ENCODE measurements at regions not wholly inside any gene's neighbourhood (a gene's known extent, or its start where the extent isn't known, plus 50 kb on each side); places are given as distances from the start of the nearest gene placed in this dataset.

- TF ChIP-seq CTCF (IDR thresholded peaks at IDR 0.05) (no peak), POLR2A (IDR thresholded peaks at IDR 0.05) (no peak)
These were observed 319.2 kb upstream of the CD180 start for GRCh38 chr5:67515762-67516161.

Data from Peyer's patch (tissue), 4 donors.